GM12801 (cell line): ENCODE measurements at regions not wholly inside any gene's neighbourhood (a gene's known extent, or its start where the extent isn't known, plus 50 kb on each side); places are given as distances from the start of the nearest gene placed in this dataset.

Source experiments
- CTCF ChIP-seq: IDR thresholded peaks from one replicate; pipeline ENCODE4 v1.5.1; 2011; ENCODE audit warnings: control low read depth; ENCODE audit not compliant: insufficient read length; ENCODE audit errors: extremely low read depth

GRCh38 chr4:123731035-123731434, 334.4 kb downstream of the SPRY1 start:
- TF ChIP-seq CTCF, result no peak

GRCh38 chr4:123737156-123737555, 340.6 kb downstream of the SPRY1 start:
- TF ChIP-seq CTCF, result no peak

GRCh38 chr4:123739806-123740205, 343.2 kb downstream of the SPRY1 start:
- no peak for TF ChIP-seq CTCF

GRCh38 chr4:123740236-123740635, 343.6 kb downstream of the SPRY1 start:
- TF ChIP-seq CTCF, result no peak

GRCh38 chr4:123741906-123742305, 345.3 kb downstream of the SPRY1 start:
- TF ChIP-seq CTCF, result no peak

- no peak for TF ChIP-seq CTCF
These were observed 347.3 kb downstream of the SPRY1 start for GRCh38 chr4:123743848-123744247.

GRCh38 chr4:123744664-123745290, 348.2 kb downstream of the SPRY1 start:
- TF ChIP-seq CTCF, result no peak

- TF ChIP-seq CTCF, result no peak
These were observed 350.4 kb downstream of the SPRY1 start for GRCh38 chr4:123747016-123747415.
